Mesodermal cell (in vitro differentiated cells): ENCODE measurements at regions not wholly inside any gene's neighbourhood (a gene's known extent, or its start where the extent isn't known, plus 50 kb on each side); places are given as distances from the start of the nearest gene placed in this dataset.

ENCODE experiments used
- H3K27ac ChIP-seq: 2 replicates; pipeline ENCODE4 v1.7.0; 2013; ENCODE audit warnings: mild to moderate bottlenecking, low read depth, low read length, moderate library complexity; ENCODE audit not compliant: severe bottlenecking
- H3K36me3 ChIP-seq: 2 replicates; pipeline ENCODE4 v1.7.1; 2013; ENCODE audit warnings: mild to moderate bottlenecking, low read length, moderate library complexity; ENCODE audit not compliant: control insufficient read depth, insufficient read depth
- H3K4me1 ChIP-seq: one replicate; pipeline ENCODE4 v1.7.1; 2013; ENCODE audit warnings: mild to moderate bottlenecking, low read length; ENCODE audit not compliant: insufficient read depth, control insufficient read depth, poor library complexity, severe bottlenecking
- H3K4me3 ChIP-seq: 2 replicates; pipeline ENCODE4 v1.7.0; 2013; ENCODE audit warnings: low read length, control low read depth, mild to moderate bottlenecking; ENCODE audit not compliant: insufficient read depth, poor library complexity, severe bottlenecking; ENCODE audit errors: extremely low read depth
- H3K9me3 ChIP-seq: 2 replicates; pipeline ENCODE4 v1.7.1; 2013; ENCODE audit warnings: mild to moderate bottlenecking, low read length, moderate library complexity; ENCODE audit not compliant: control insufficient read depth
- WGBS, 2 experiments: methylation state at CpG; one replicate each; pipeline ENCODE4 v1.1.5; 2013; ENCODE audit warnings: missing lambda C conversion rate in 2 of 2; ENCODE audit not compliant: insufficient coverage in 2 of 2; 5-methylcytosine and 5-hydroxymethylcytosine counted together

- no peak overlapping the region for H3K27ac ChIP-seq
- peaks cover 5% of the 10 kb centered on the region for H3K4me1 ChIP-seq
- no peaks in the 10 kb centered on the region for H3K9me3 ChIP-seq
- H3K36me3 ChIP-seq = no peaks in the 10 kb centered on the region
- H3K4me3 ChIP-seq = no peak overlapping the region
- 91 to 96% methylated on average over 7 of the region's 7 CpGs for WGBS, 2 experiments
Measured at GRCh38 chr5:167725741-167726140, 565.7 kb upstream of the WWC1 start.

- Histone ChIP-seq H3K36me3 (no peaks in the 10 kb centered on the region), H3K27ac (no peak overlapping the region), H3K4me3 (no peak overlapping the region), H3K4me1 (peaks cover 6% of the 10 kb centered on the region), H3K9me3 (no peaks in the 10 kb centered on the region)
- WGBS, 2 experiments = no CpG with 5 or more reads among the region's 2 CpGs
Measured at GRCh38 chr5:167726642-167727041, 564.8 kb upstream of the WWC1 start.

GRCh38 chr5:167730121-167730520 is 561.3 kb upstream of the WWC1 start:
- Histone ChIP-seq H3K27ac (no peak overlapping the region), H3K4me3 (no peak overlapping the region), H3K36me3 (no peaks in the 10 kb centered on the region), H3K4me1 (peaks cover 6% of the 10 kb centered on the region), H3K9me3 (no peaks in the 10 kb centered on the region)
- WGBS, 2 experiments = no CpG with 5 or more reads among the region's 3 CpGs

DNA sequence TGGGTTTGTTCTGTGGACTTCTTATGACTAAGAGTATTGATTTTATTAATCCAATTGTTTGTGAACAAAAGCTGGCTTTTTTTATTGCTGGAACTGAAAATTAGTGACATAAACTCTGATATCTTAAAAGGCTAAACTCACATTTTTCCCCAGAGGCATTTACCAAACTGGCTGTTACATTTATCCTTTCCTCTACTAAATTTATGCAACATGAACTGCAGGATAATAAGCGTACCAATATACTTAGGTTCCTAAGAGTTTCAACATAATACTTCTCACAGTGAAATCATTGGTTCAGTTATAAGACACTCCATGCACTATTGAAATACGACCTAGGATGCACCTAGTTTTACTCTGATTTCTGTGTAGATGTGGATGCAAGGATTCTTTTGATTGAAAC is 560.8 kb upstream of the WWC1 start:
- peaks cover 6% of the 10 kb centered on the region for H3K4me1 ChIP-seq
- H3K9me3 ChIP-seq = no peaks in the 10 kb centered on the region
- no peak overlapping the region for H3K4me3 ChIP-seq
- H3K27ac ChIP-seq = no peak overlapping the region
- no peaks in the 10 kb centered on the region for H3K36me3 ChIP-seq
- WGBS, 2 experiments = 100% methylated on average over 1 of the region's 2 CpGs

- Histone ChIP-seq H3K9me3 (no peaks in the 10 kb centered on the region), H3K27ac (no peak overlapping the region), H3K4me1 (peaks cover 6% of the 10 kb centered on the region), H3K4me3 (no peak overlapping the region), H3K36me3 (no peaks in the 10 kb centered on the region)
- WGBS, 2 experiments = 80% methylated on average over 1 of the region's 1 CpG; no CpG with 5 or more reads in 1 of the 2 experiments
Measured at GRCh38 chr5:167731951-167732350, 559.5 kb upstream of the WWC1 start.

DNA sequence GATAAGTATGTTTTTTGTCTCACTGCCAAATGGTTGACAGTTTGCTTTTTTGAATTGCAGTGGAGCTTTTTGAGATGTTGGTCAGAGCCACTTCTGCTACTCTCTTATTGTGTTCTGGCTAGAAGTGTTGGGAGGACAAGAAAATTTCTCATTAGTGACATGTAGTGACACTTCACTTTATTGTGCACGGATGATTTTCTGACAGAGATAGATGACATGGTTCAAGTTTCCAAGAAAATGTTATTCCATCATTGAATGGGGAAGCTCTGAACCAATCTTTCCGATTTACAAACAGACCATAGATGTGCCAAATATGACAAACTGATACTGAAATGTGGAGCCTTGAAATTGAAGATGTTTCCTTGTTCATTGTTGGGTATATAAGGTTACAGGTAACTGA is 558.9 kb upstream of the WWC1 start:
- Histone ChIP-seq H3K4me1 (peaks cover 6% of the 10 kb centered on the region), H3K27ac (no peak overlapping the region), H3K9me3 (no peaks in the 10 kb centered on the region), H3K4me3 (no peak overlapping the region), H3K36me3 (no peaks in the 10 kb centered on the region)
- WGBS, 2 experiments = 100% methylated on average over 1 of the region's 2 CpGs; no CpG with 5 or more reads in 1 of the 2 experiments

- Histone ChIP-seq H3K9me3 (no peaks in the 10 kb centered on the region), H3K4me3 (no peak overlapping the region), H3K27ac (no peak overlapping the region), H3K4me1 (no peaks in the 10 kb centered on the region), H3K36me3 (no peaks in the 10 kb centered on the region)
- 87 to 89% methylated on average over 12 of the region's 12 CpGs for WGBS, 2 experiments
Measured at GRCh38 chr5:167736992-167737391, 554.5 kb upstream of the WWC1 start.

DNA sequence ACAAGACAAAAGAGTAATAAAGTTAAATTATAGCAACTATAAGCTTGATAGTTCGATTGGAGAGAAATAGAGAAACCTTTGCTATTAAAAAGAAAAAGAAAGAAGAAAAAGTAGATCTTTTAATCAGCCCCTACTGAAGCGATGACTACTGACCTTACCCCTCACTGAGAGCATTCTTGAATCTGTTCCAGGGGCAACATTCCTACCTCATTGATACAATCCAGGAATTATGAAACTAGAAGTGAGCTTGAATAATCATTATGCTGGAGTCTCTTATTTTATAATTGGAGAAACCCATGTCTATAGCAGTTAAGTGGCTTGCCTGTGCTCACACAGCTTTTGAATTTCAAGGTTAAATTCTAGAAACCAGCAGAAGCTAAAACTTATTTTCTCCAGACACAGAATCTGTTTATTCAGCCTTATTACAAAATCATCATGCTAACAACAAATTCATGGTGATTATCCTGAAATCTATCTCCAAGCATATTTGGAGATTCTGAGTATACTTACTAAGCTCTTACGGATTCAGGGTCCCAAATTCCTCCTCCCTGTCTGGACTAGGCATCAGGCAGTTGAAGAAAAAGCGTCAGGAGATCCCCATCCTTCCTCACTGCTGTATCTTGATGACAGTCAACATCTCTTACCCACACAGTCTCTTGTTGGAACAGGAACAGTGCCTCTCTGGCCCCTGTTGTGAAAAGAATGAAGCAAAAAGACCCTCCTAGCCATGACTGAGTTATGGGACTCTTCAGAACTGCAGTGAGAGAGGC is 547.6 kb upstream of the WWC1 start:
- Histone ChIP-seq H3K4me1 (no peaks in the 10 kb centered on the region), H3K27ac (no peak overlapping the region), H3K4me3 (no peak overlapping the region), H3K36me3 (no peaks in the 10 kb centered on the region), H3K9me3 (no peaks in the 10 kb centered on the region)
- WGBS, 2 experiments = 73 to 100% methylated on average over 2 of the region's 4 CpGs

GRCh38 chr5:167745868-167746267 is 545.6 kb upstream of the WWC1 start:
- Histone ChIP-seq H3K4me3 (no peak overlapping the region), H3K9me3 (no peaks in the 10 kb centered on the region), H3K4me1 (no peaks in the 10 kb centered on the region), H3K27ac (no peak overlapping the region), H3K36me3 (no peaks in the 10 kb centered on the region)
- 85 to 92% methylated on average over 4 to 5 of the region's 6 CpGs for WGBS, 2 experiments

GRCh38 chr5:167750586-167750985 is 540.9 kb upstream of the WWC1 start:
- H3K36me3 ChIP-seq = no peaks in the 10 kb centered on the region
- WGBS, 2 experiments = 100% methylated on average over 1 of the region's 1 CpG
- H3K9me3 ChIP-seq = no peaks in the 10 kb centered on the region
- no peak overlapping the region for H3K27ac ChIP-seq
- no peak overlapping the region for H3K4me3 ChIP-seq
- H3K4me1 ChIP-seq = no peaks in the 10 kb centered on the region

DNA sequence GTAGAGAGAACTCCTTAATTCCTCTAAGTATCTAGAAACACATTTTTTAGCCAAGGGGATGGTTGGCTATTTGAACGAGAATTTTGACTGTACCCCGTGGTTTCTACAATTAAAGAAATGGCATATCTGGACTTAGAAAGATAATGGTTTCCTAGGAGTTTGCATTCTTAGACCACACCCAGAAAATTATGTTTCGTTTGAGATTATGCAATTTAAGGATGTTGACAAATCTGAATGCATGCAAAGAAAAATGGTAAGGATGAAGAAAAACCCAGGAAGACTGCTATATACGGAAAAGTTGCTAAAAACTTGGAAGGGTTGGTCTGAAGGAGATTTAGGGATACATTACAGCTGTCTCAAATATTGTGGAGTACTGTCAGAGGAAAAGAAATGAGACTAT is 538.5 kb upstream of the WWC1 start:
- H3K4me1 ChIP-seq = no peaks in the 10 kb centered on the region
- 77 to 100% methylated on average over 2 of the region's 4 CpGs for WGBS, 2 experiments
- H3K9me3 ChIP-seq = no peaks in the 10 kb centered on the region
- H3K27ac ChIP-seq = no peak overlapping the region
- H3K36me3 ChIP-seq = no peaks in the 10 kb centered on the region
- no peak overlapping the region for H3K4me3 ChIP-seq
